H1 (cell line): ENCODE measurements at regions not wholly inside any gene's neighbourhood (a gene's known extent, or its start where the extent isn't known, plus 50 kb on each side); places are given as distances from the start of the nearest gene placed in this dataset.

Experiments used
- CTCF ChIA-PET: fragments of 300-600 bp; sonication (Branson Sonifier 250); formaldehyde crosslinking; loops from one replicate; lab custom pipeline; 2021; ENCODE audit not compliant: partially characterized antibody; lab: Charles Lee
- POLR2A ChIA-PET: fragments of 300-600 bp; sonication (Branson Sonifier 250); formaldehyde crosslinking; loops from one replicate; lab custom pipeline; 2021; ENCODE audit warnings: inconsistent platforms; ENCODE audit not compliant: partially characterized antibody; lab: Charles Lee
- DNase-seq, 2 experiments: peaks; one replicate each; pipeline versions ENCODE4 v3.0.0 to v3.0.0-alpha.2; 2010 to 2022; ENCODE audit warnings: low spot score in 2 of 2, low read depth in 1 of 2, mixed read lengths in 1 of 2
- FAIRE-seq: peaks from 2 replicates; lab custom pipeline; 2011; peaks lifted over from hg19 to GRCh38; lab: Jason Lieb, UNC
- H2AFZ ChIP-seq: 2 replicates; pipeline ENCODE4 v1.8.1; 2012; ENCODE audit warnings: low read length, inconsistent platforms
- H2AK5ac ChIP-seq: 2 replicates; pipeline ENCODE4 v1.6.1; 2013; ENCODE audit warnings: low read depth, low read length
- H2BK120ac ChIP-seq: replicated peaks from 2 replicates; pipeline ENCODE3; 2013; ENCODE audit warnings: low read depth, low read length, inconsistent platforms
- H2BK12ac ChIP-seq: 2 replicates; pipeline ENCODE4 v1.6.1; 2013; ENCODE audit warnings: low read depth, low read length
- H2BK15ac ChIP-seq: 2 replicates; pipeline ENCODE4 v1.6.1; 2013; ENCODE audit warnings: low read length
- H2BK20ac ChIP-seq: 2 replicates; pipeline ENCODE4 v1.6.1; 2013; ENCODE audit warnings: low read length
- H2BK5ac ChIP-seq: 2 replicates; pipeline ENCODE4 v1.6.1; 2013; ENCODE audit warnings: low read depth, low read length
- H3K14ac ChIP-seq: 2 replicates; pipeline ENCODE4 v1.6.1; 2013; ENCODE audit warnings: inconsistent platforms; ENCODE audit not compliant: insufficient read length
- H3K18ac ChIP-seq: 2 replicates; pipeline ENCODE4 v1.6.1; 2013; ENCODE audit warnings: low read length; ENCODE audit errors: extremely low read depth
- H3K23ac ChIP-seq: 2 replicates; pipeline ENCODE4 v1.6.1; 2013; ENCODE audit warnings: inconsistent platforms; ENCODE audit not compliant: insufficient read length
- H3K23me2 ChIP-seq: 2 replicates; pipeline ENCODE4 v1.6.1; 2013; ENCODE audit warnings: low read depth, low read length
- H3K27ac ChIP-seq: 2 replicates; pipeline ENCODE4 v1.6.1; 2011; ENCODE audit warnings: low read depth, low read length, inconsistent platforms
- H3K27me3 ChIP-seq, 4 experiments: replicated peaks in 1 of 4; 1 replicate in 1 of 4; 2 replicates in 3 of 4; pipeline versions ENCODE4 v1.6.1 to v1.8.1; 2011 to 2013; ENCODE audit warnings: low read length in 3 of 4, mild to moderate bottlenecking in 3 of 4, inconsistent platforms in 2 of 4, mixed read lengths in 2 of 4, moderate library complexity in 1 of 4; ENCODE audit not compliant: control insufficient read depth in 3 of 4, insufficient read depth in 3 of 4; ENCODE audit errors: extremely low read depth in 1 of 4
- H3K36me3 ChIP-seq, 4 experiments: 2 replicates each; pipeline versions ENCODE4 v1.6.1 to v1.8.1; 2011 to 2013; ENCODE audit warnings: mild to moderate bottlenecking in 4 of 4, low read length in 3 of 4, moderate library complexity in 2 of 4, control low read depth in 1 of 4, inconsistent platforms in 1 of 4; ENCODE audit not compliant: insufficient read depth in 4 of 4, control insufficient read depth in 2 of 4
- H3K4ac ChIP-seq: replicated peaks from 2 replicates; pipeline ENCODE3; 2013; ENCODE audit warnings: low read length, low read depth, mixed read lengths, inconsistent platforms; ENCODE audit not compliant: insufficient read length
- H3K4me1 ChIP-seq, 4 experiments: replicated peaks in 1 of 4; 1 replicate in 1 of 4; 2 replicates in 3 of 4; pipeline versions ENCODE4 v1.6.1 to v1.8.1; 2011 to 2013; ENCODE audit warnings: low read length in 3 of 4, inconsistent platforms in 2 of 4, mixed read lengths in 1 of 4; ENCODE audit not compliant: insufficient read depth in 4 of 4, control insufficient read depth in 3 of 4
- H3K4me2 ChIP-seq, 2 experiments: 2 replicates each; pipeline versions ENCODE4 v1.6.1 to v1.8.1; 2011 to 2013; ENCODE audit warnings: low read depth in 2 of 2, low read length in 2 of 2, control low read depth in 1 of 2, inconsistent platforms in 1 of 2, mild to moderate bottlenecking in 1 of 2; ENCODE audit not compliant: insufficient read depth in 1 of 2
- H3K4me3 ChIP-seq, 4 experiments: fragments of 200-600, 300-600 bp in 1 of 4; sonication (generic), shearing (Covaris generic), sonication (Bioruptor Twin) in 1 of 4; 2 replicates each; pipeline versions ENCODE4 v1.5.1 to v1.8.1; 2011 to 2016; ENCODE audit warnings: low read length in 4 of 4, low read depth in 3 of 4, control low read depth in 2 of 4, inconsistent platforms in 2 of 4, mild to moderate bottlenecking in 2 of 4, mixed read lengths in 1 of 4, moderate library complexity in 1 of 4; ENCODE audit not compliant: insufficient read depth in 2 of 4; ENCODE audit errors: extremely low read depth in 1 of 4
- H3K56ac ChIP-seq: replicated peaks from 2 replicates; pipeline ENCODE3; 2013; ENCODE audit warnings: low read depth, mild to moderate bottlenecking, mixed read lengths, low read length, inconsistent platforms; ENCODE audit not compliant: insufficient read length
- H3K79me1 ChIP-seq: 2 replicates; pipeline ENCODE4 v1.6.1; 2013; ENCODE audit warnings: low read depth, low read length, control low read depth
- H3K79me2 ChIP-seq, 2 experiments: 2 replicates each; pipeline versions ENCODE4 v1.6.1 to v1.8.1; 2012 to 2013; ENCODE audit warnings: low read length in 2 of 2, mild to moderate bottlenecking in 2 of 2, inconsistent platforms in 1 of 2; ENCODE audit not compliant: insufficient read depth in 2 of 2, control insufficient read depth in 1 of 2
- H3K9ac ChIP-seq, 4 experiments: replicated peaks in 1 of 4; 1 replicate in 1 of 4; 2 replicates in 3 of 4; pipeline versions ENCODE4 v1.6.1 to v1.8.1; 2011 to 2013; ENCODE audit warnings: low read depth in 3 of 4, low read length in 3 of 4, control low read depth in 2 of 4, mild to moderate bottlenecking in 2 of 4, moderate library complexity in 2 of 4, inconsistent platforms in 1 of 4; ENCODE audit errors: extremely low read depth in 1 of 4
- H3K9me3 ChIP-seq, 2 experiments: 2 replicates each; pipeline versions ENCODE4 v1.6.1 to v1.8.1; 2012 to 2013; ENCODE audit warnings: mild to moderate bottlenecking in 2 of 2, moderate library complexity in 2 of 2, control low read depth in 1 of 2, inconsistent platforms in 1 of 2, low read depth in 1 of 2, low read length in 1 of 2, mixed read lengths in 1 of 2; ENCODE audit not compliant: insufficient read depth in 2 of 2
- H4K20me1 ChIP-seq, 2 experiments: replicated peaks in 1 of 2; 2 replicates each; pipeline versions ENCODE3 to v1.8.1; 2011 to 2013; ENCODE audit warnings: inconsistent platforms in 2 of 2, low read length in 2 of 2, mild to moderate bottlenecking in 1 of 2; ENCODE audit not compliant: insufficient read depth in 2 of 2, control insufficient read depth in 1 of 2
- H4K5ac ChIP-seq: 2 replicates; pipeline ENCODE4 v1.6.1; 2013; ENCODE audit warnings: low read length, low read depth, mixed read lengths, inconsistent platforms; ENCODE audit not compliant: insufficient read length
- H4K8ac ChIP-seq: 2 replicates; pipeline ENCODE4 v1.8.0; 2013; ENCODE audit warnings: mild to moderate bottlenecking, moderate library complexity, low read length, inconsistent platforms; ENCODE audit not compliant: insufficient read depth; ENCODE audit errors: extremely low read depth
- H4K91ac ChIP-seq: replicated peaks from 2 replicates; pipeline ENCODE3; 2013; ENCODE audit warnings: low read length, mixed read lengths, inconsistent platforms; ENCODE audit not compliant: insufficient read length
- FOSL1 ChIP-seq: IDR thresholded peaks from 2 replicates; pipeline ENCODE4 v1.6.1; 2011; ENCODE audit warnings: mild to moderate bottlenecking, low read depth, low read length, moderate library complexity; ENCODE audit not compliant: insufficient read depth
- ZNF274 ChIP-seq: IDR thresholded peaks from 2 replicates; pipeline ENCODE4 v1.7.0; 2012; ENCODE audit warnings: low read length, borderline replicate concordance; ENCODE audit errors: extremely low read depth
- WGBS, 2 experiments: shearing (Covaris generic) in 1 of 2; methylation state at CpG; one replicate each; pipeline versions ENCODE4 v1.1.6 to v1.1.7; 2013 to 2015; ENCODE audit warnings: low lambda C conversion rate in 2 of 2, mixed read lengths in 2 of 2, inconsistent platforms in 1 of 2, low coverage in 1 of 2, missing lambda C conversion rate in 1 of 2; ENCODE audit not compliant: insufficient replicate concordance in 2 of 2, insufficient coverage in 1 of 2, insufficient read length in 1 of 2; ENCODE audit errors: extremely low coverage in 1 of 2, missing lambda C conversion rate in 1 of 2; 5-methylcytosine and 5-hydroxymethylcytosine counted together

GRCh38 chr7:152511736-152512135 lies 75.9 kb upstream of the KMT2C start:
- Histone ChIP-seq H4K20me1 (no peaks in the 10 kb centered on the region), H3K79me2 (no peaks in the 10 kb centered on the region), H2AK5ac (no peak overlapping the region), H3K36me3 (no peaks in the 10 kb centered on the region), H3K18ac (no peak overlapping the region), H3K14ac (no peak overlapping the region), H2BK120ac (no peak overlapping the region), H3K4me3 (no peak overlapping the region), H3K4ac (no peak overlapping the region), H3K4me2 (no peak overlapping the region), H3K9ac (no peak overlapping the region), H4K5ac (no peak overlapping the region), H3K56ac (no peak overlapping the region), H3K27me3 (no peaks in the 10 kb centered on the region; a peak in 1 of 7 replicates), H3K4me1 (no peaks in the 10 kb centered on the region), H2BK12ac (no peak overlapping the region), H2BK15ac (no peak overlapping the region), H3K79me1 (no peaks in the 10 kb centered on the region), H3K23me2 (no peaks in the 10 kb centered on the region), H3K23ac (no peak overlapping the region), H4K8ac (no peak overlapping the region), H2BK20ac (no peak overlapping the region), H3K27ac (no peak overlapping the region), H2BK5ac (no peak overlapping the region), H2AFZ (no peak overlapping the region), H3K9me3 (no peaks in the 10 kb centered on the region), H4K91ac (no peak overlapping the region)
- no peak for DNase-seq
- POLR2A ChIA-PET: no interaction called here
- FAIRE-seq: no peak
- CTCF ChIA-PET: no interaction called here
- WGBS, 2 experiments: 91% methylated on average over 5 of the region's 5 CpGs; no CpG with 5 or more reads in 1 of the 2 experiments
- TF ChIP-seq ZNF274: no peak
- no peak for TF ChIP-seq FOSL1
